Right atrium auricular region (tissue), 2 donors: ENCODE measurements at regions not wholly inside any gene's neighbourhood (a gene's known extent, or its start where the extent isn't known, plus 50 kb on each side); places are given as distances from the start of the nearest gene placed in this dataset.

Source experiments
- DNase-seq: peaks from one replicate; pipeline ENCODE4 v3.0.0-alpha.2; 2019; ENCODE audit warnings: low spot score
- H3K27ac ChIP-seq, 2 donors: fragments of 200-600 bp; sonication (generic); 1 replicate in 1 of 2; 2 replicates in 1 of 2; pipeline ENCODE4 v1.5.1; 2016 to 2019
- H3K27me3 ChIP-seq, 2 donors: fragments of 200-600 bp; sonication (generic); one replicate each; pipeline versions ENCODE4 v1.5.1 to v1.6.0; 2017 to 2019
- H3K36me3 ChIP-seq: fragments of 200-600 bp; sonication (generic); one replicate; pipeline ENCODE4 v1.5.1; 2016
- H3K4me1 ChIP-seq, 2 donors: fragments of 200-600 bp; sonication (generic); one replicate each; pipeline versions ENCODE4 v1.5.1 to v1.6.0; 2017 to 2019
- H3K4me3 ChIP-seq, 2 donors: fragments of 200-600 bp; sonication (generic); 1 replicate in 1 of 2; 2 replicates in 1 of 2; pipeline ENCODE4 v1.5.1; 2017 to 2019; ENCODE audit warnings: mild to moderate bottlenecking in 1 of 2, moderate library complexity in 1 of 2
- H3K9me3 ChIP-seq, 2 donors: fragments of 200-600 bp; sonication (generic); one replicate each; pipeline ENCODE4 v1.5.1; 2019
- TF ChIP-seq, protein P1 (sequence below), 2 donors: fragments of 200-600 bp; sonication (generic); IDR thresholded peaks; one replicate each; pipeline ENCODE4 v1.5.1; 2019; ENCODE audit warnings: antibody characterized with exemption in 2 of 2

DNA sequence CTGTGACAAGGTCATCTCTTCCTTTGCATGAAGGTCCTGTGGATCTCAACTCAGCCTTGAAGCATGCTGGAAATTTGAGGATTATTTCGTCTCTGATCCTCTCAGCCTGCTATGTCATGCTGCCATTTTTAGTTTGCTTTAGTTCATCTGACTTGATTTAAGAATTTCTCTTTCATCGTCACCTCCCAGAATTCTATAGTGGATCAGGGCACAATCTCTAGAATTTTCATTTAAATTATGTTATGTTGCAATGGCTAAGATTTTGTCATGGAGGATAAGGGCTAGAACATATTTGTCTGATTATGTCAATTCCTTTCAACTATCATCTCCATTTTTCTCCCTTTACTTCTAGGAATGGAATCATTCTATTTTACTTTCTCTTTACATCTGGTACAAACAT, 98.8 kb downstream of the PCDH10 start:
- Histone ChIP-seq H3K36me3 (no peaks in the 10 kb centered on the region), H3K4me1 (no peaks in the 10 kb centered on the region), H3K4me3 (no peak overlapping the region), H3K9me3 (no peaks in the 10 kb centered on the region), H3K27me3 (no peaks in the 10 kb centered on the region), H3K27ac (no peak overlapping the region)
- DNase-seq = no peak
- TF ChIP-seq, protein P1, sequence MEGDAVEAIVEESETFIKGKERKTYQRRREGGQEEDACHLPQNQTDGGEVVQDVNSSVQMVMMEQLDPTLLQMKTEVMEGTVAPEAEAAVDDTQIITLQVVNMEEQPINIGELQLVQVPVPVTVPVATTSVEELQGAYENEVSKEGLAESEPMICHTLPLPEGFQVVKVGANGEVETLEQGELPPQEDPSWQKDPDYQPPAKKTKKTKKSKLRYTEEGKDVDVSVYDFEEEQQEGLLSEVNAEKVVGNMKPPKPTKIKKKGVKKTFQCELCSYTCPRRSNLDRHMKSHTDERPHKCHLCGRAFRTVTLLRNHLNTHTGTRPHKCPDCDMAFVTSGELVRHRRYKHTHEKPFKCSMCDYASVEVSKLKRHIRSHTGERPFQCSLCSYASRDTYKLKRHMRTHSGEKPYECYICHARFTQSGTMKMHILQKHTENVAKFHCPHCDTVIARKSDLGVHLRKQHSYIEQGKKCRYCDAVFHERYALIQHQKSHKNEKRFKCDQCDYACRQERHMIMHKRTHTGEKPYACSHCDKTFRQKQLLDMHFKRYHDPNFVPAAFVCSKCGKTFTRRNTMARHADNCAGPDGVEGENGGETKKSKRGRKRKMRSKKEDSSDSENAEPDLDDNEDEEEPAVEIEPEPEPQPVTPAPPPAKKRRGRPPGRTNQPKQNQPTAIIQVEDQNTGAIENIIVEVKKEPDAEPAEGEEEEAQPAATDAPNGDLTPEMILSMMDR (IDR thresholded peaks at IDR 0.05) = no peak

DNA sequence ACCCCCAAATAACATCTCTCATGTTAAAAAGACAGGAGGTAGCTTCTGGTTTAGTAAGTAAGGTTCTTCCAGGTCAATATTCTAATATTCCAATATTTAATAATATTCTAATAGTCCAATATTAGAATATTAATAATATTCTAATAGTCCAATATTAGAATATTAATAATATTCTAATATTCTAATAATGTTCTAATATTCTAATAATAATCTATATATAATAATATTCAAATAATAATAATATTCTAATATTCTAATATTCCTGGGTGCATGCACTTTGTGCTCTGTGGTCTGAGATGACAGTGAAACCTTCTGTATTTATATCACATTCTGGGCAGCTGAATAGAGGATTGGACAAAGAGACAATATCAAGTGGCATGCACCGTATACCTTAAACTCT, 96.1 kb downstream of the PCDH10 start:
- Histone ChIP-seq H3K36me3 (no peaks in the 10 kb centered on the region), H3K4me1 (no peaks in the 10 kb centered on the region), H3K4me3 (no peak overlapping the region), H3K27me3 (no peaks in the 10 kb centered on the region), H3K27ac (no peak overlapping the region), H3K9me3 (no peaks in the 10 kb centered on the region)
- TF ChIP-seq, protein P1 (IDR thresholded peaks at IDR 0.05) = no peak
- no peak for DNase-seq
